ENCODE measurements at regions not wholly inside any gene's neighbourhood (a gene's known extent, or its start where the extent isn't known, plus 50 kb on each side); places are given as distances from the start of the nearest gene placed in this dataset.

DNA sequence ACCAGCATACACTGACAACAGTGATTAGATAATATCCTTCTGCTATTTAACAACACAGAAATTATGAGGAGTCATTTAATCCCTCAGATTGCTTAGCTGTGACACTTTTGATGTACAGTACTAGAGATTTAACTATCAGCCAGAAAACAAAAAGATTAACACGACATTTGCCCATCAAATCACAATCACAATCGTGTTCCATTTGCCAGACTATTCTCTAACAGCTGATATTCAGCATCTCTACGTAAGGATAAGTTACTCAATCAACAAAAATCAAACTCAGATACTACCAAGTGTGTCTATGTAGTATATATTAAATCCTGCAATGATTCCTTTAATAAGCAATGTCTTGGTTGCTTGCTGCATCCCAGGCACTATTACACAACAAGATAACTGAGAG is 558.7 kb upstream of the USP15 start:
- DNase-seq = no peak

DNA sequence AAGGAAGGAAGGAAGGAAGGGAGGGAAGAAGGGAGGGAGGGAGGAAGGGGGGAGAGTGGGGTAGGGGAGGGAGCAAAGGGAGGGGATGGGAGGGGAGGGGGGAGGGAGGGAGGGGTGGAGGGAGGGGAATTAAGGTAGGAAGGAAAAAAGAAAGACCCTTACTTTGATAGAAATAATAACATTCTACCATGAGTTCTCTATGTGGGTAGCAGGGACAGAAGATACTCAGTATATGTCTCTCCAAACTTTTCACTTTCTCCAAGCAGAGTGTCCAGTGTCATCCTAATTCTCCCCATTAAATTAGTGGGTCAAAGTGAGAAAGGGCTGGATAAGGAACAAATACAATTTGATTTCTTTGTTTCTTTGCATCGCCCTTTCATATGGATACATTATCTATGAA is 553.4 kb upstream of the USP15 start:
- DNase-seq = no peak

DNA sequence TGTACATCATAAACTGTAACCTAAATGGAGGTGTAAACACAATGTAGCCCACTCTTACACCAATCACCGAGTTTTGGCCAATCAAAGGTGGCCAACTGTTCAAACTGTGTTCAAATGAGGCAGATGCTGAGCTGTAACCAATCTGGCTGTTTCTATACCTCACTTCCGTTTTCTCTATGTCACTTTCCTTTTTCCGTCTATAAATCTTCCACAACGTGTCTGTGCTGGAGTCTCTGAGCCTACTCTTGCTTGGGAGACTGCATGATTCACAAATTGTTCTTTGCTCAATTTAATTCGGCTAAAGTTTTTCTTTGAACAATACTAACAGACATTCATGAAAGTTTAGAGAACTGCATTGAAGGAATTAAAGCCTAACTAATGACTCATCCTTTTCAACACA is 547.1 kb upstream of the USP15 start:
- DNase-seq = no peak

DNA sequence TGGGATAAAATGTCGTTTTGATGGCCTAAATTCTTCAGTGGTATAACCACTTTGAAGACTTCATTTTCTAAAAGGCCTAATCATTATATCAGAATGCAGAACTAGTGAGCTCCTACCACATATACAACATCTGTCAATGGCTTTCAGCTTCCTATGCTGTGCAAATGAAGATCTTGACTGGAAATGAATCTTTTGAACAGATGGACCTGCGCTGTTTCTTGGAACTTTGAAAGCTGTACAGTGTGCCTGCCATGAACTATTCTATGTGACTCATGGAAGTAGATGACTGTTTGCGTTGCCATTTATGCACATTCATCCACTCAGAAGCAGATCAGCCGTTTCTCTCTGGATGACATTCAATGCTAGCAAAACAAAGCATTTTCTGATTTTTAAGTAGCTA is 542.2 kb upstream of the USP15 start:
- no peak for DNase-seq

DNA sequence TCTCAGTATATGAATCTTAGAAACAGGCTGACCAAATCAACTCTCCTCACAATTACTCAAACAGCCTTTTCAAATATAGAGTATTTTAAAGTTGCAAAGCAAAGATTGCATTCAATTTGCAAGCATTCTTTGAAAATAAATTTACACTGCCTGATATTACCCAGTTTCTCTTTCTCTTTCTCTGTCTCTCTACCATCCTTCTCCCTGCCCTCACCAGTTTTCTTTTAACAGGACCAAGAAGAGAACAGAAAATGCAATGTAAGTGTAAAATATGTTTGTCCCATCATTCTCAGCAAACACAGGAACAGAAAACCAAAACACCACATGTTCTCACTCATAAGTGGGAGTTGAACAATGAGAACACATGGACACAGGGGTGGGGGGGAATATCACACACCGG is 520.3 kb upstream of the USP15 start:
- no peak for DNase-seq

DNA sequence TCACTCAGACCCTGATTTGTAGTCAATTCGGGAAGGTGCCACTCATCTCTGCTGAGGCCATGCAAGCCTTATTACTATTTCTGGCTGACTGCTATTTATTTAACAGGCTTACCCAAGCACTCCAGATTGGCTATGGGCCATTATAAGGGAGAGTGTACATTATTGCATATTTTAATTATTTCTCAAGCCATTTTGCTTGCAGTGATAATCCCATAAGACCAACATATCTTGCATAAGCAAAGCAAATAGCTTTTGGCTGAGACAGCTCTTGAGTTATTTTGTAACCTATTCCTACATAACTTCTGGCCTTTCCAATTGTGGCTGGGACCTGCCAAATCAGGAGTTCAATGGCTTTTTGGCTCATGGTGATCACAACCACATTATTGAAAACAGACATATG is 509.6 kb upstream of the USP15 start:
- DNase-seq = no peak

DNA sequence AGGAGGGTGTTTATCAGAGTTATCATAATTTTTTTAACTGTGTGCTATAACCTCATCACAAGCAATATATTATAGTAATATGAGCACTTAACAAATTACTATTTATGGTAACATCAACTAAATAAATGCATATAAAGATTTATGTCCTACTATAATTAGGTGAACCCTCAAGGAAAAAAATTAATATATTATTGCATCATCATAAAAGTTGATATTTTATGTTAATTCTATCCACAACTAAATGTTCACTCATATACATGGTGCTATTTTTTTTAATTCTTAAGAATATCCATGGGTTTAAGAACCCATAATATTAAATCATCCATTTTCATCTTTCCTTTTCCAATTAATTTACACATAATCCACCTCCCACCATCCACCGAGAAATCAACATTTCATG is 506.0 kb upstream of the USP15 start:
- DNase-seq = no peak

DNA sequence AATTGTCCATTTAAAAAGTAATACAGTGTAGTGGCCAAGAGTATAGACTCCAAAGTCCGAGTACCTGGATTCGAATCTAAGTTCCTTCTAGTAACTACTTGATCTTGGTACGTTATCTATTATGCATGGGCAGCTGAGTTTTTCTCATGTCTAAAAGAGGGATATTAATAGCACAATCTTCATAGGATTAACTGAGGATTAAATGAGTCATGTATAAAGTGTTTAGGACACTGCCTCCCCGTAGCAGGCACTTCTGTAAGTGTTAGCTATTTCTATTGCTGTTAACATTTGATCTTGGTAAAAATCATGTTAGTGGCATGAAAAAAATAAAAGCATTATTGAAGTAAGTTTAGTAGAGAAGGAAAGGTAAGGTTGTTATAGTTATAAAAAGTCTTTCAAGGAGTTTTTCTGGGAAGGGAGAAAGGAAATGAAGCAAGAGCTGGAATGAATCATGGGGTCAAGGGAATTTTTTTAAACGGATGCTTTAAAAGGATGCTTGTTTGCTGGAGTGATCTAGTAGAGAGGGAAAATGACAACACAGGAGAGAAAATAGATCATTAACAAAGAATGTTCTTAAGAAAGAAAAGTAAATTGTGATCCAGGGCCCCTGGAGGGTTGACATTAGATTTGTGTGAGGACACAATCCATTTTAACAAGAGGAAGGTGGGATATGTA is 502.2 kb upstream of the USP15 start:
- DNase-seq = no peak

DNA sequence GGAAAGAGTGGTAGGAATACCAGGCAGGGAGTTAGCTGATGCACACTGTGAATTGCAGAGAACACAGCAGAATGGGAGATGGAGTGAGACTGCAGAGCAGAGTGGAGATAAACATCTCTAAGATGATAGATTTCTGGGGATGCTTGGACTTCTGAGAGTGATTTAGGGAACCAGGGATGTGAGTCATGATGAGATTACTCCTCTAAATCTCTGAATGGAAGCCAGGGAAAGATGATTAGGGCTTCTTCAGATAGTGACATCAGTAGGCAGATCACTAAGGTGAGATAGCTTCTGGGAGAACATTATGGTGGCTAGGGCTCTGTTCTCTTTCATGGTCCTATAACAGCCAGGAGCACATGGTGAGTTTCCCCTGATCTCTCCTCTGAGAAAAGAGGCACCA is 501.5 kb upstream of the USP15 start:
- DNase-seq = no peak

DNA sequence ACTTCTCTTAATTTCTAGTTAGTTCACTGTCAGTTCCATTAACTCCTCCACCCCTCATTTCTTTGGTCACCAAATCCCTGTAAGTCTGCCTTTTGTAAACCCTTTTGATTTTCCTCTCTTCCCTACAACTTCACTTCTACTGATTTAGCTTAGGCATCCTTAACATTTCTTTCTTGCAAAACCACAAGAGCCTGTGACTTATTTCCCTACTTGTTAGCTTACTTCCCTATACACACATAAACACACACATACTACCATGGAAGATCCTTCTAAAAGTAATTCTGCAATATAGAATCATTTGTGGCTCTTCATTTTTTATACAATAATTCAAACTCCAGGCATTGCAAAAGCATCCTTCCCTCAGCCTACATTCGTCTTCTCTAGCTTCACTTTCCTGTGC is 494.3 kb upstream of the USP15 start:
- DNase-seq = no peak

DNA sequence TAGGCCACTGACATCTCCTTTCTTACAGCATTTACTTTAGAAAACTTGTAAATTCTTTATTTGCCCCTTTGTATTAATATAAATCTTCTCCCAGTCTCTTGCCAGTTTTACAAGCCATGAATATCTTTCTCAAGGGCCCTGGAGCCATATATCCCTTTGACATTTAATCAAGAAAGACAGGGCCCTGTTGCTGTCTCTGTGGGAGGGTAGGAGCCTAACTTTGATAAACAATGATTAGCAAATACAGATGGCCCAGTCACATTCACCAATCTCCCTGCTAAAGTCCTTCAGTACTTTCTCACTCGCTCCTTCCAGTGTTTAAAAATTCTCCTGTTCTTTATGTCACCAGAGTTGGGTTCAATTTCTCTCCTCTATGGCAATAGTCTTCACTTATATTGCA is 479.8 kb upstream of the USP15 start:
- no peak for DNase-seq

DNA sequence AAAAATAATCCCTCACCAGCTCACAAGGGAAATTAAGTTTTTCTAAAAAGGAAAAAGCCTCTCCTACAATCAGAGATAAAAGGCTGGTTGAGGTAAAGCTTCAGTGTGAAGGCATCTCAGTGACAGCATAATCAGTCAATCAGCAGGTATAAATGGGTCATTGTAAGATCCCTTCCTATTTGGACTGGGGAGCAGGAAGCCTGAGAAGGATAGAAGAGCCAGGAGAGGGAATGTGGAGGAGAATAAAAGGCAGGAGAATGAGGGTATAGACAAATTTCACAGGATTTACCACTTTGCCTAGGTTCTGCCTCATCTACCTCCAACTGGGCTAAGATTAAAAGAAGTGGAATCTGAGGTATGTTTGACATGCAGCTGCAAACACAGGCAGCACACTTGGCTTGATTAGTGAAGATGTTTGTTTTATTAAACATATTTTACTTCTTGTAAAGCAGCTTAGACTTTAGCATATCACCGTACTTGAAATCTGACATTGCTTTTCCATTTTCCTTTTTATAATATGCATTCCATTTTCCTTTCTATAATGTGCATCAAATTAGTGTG is 479.1 kb upstream of the USP15 start:
- DNase-seq = no peak

DNA sequence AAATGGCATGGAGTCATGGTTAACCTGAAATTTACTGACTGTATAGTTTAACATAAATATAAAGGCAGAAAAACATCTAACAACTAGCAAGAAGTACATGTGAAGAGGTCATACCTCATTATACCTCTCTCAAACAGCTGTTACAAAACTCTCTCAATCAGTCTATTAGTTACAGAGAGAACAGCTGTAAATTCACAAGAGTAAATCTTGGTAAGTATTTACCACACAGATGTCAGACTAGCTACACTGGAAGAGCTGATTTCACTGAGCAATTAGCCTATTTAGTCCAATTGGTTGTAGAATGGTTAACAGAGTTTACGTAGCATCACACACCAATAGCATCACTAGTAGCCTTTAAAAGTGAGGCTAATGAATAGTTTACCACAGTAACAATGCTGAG is 463.4 kb upstream of the USP15 start:
- DNase-seq = no peak

DNA sequence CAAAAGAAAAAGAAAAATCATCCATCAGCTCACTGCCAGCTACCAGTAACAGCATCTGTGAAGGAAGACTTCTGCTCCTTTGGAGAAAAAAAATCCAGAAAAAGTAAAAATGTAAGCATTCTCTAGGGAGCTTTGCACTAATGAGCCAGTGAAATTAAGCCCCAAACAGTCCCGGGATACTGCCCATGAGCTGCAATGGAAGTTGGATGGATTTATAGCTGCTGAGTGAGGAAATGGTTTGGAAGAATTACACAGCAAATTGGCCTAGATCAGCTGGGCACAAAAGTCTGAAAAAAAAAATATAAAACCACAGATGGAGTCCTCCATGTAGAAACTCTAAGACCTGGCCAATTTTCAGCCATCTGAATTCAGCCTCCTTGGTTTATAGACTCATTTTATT is 462.9 kb upstream of the USP15 start:
- no peak for DNase-seq

DNA sequence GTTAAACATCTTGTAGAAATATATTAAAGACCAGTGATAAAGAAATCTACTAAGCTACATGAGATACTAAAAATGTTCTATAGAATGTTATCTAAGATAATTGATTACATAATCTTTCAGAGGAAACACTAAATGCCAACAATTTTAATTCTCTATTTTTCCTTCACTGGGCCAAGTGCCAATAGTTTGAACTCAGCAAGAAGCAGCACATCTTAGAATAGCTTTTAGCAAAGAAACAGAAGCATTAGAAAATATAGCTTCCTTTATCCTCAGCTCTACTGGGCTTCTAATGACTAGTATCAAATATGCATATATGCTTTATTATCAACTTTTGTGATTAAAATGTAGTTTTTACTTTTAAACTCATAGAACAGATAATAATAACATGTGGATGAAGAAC is 461.4 kb upstream of the USP15 start:
- DNase-seq = no peak

DNA sequence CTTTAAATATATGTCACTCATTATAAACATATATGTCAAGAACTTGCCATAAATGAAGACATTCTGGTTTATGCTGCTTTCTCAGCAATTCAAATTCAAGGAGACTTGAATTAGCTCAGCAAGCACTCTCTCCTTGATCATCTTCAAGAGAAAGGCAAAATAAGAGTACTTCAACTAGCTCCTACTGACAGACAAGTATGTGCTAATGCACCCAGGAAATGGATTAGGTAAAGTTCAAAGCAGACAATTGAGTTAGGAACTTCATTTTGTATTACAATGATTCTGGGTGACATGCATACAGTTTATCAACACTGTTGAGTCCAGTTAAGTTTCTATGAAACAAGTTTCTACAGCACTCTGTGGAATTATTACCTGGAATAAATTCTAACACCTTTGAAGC is 455.9 kb upstream of the USP15 start:
- no peak for DNase-seq

DNA sequence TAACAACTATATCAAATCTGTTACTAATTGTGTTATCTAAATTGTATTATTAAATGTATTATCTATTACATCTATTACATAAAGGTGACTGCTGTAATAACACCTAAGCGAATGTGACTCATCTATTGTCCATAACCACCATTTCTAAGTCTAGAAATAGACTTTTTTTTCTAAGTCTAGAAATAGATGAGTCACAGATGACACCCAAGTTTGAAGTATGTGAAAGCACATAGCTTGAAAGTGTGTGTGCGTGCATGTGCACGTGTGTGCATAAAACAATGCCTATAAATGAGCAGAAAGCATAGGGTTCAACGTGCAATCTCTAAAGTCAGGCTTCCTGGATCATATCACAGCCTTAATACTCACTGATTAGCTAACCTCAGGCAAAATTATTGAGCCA is 451.3 kb upstream of the USP15 start:
- no peak for DNase-seq

DNA sequence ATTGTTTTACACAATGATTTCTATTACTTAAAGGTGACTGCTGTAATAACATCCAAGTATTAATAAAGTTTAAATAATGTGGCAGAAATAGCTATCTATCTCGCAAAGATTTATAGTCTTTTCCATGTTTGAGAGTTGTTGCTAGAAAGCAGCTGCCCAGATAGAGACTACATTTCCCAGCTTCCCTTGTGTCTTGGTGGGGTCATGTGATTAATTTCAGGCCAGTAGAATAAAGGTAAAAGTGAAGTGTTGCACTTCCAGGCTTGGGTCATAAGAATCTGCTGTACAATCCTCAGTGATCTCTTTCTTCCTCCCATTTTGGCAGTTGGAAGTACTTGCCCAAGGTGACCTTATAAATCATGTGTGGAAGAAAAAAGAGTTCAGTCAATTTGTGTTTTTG is 449.7 kb upstream of the USP15 start:
- DNase-seq = no peak

DNA sequence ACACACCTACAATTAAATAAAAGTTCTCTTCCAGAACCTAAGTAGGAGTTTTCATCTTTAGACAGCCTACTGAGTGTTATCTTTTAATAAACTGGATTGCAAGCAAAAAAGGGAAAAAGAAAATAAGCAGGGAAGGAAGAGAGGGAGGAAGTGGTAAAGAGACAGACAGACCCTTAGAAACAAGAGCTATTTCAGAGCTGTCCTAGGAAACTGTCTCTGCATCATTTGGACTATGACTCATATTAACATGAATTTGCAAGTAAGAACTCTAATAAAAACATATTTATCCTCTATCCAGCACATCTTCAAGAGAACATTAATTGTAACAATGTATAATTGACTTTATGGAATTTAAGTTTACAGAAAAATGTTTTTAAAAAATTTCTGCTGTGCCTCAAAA is 438.8 kb upstream of the USP15 start:
- no peak for DNase-seq

DNA sequence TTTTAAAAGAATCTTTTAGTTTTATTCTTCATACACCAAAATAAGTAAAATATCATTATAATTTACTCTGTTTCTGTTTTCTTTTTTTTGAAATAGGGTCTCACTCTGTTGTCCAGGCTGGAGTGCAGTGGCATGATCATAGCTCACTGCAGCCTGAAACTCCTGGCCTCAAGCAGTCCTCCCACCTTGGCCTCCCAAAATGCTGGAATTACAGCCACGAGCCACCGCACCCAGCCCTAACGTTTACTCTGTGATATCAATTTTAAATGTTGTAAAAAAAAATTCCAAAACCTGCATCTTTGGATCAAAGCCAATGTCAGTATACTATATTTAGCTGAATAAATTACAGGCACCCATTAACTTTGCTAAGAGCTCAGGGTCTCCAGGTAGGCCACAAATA is 437.1 kb upstream of the USP15 start:
- no peak for DNase-seq

DNA sequence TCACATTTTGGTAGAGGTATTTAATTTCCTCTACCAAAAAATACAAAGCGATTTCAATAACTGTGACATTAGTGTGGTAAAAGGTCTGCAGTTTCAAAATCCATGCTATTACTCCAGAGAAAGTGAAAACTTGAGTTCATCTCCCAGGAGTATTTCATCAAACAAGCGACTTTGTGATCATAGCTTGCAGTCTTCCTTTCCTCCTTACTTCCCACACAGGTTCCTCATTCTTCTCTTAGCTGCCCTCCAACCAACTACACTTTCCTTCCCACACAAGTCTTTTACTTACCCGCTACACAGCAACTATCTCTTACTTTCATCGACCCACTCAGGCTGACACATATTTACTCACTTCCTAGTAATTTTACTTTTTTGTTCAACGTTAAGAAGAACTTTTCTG is 413.4 kb upstream of the USP15 start:
- DNase-seq = no peak

DNA sequence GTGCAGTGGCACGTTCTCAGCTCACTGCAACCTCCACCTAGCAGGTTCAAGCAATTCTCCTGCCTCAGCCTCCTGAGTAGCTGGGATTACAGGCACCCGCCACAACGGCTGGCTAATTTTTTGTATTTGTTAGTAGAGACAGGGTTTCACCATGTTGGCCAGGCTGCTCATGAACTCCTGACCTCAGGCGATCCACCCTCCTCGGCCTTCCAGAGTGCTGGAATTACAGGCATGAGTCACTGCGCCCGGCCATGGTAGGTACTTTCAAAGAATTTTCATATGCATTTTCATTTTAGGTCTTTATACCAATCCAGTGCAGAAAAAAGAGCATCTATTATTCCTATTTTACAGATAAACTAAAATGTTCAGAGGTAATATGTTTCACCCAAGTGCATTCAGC is 411.3 kb upstream of the USP15 start:
- DNase-seq = no peak

DNA sequence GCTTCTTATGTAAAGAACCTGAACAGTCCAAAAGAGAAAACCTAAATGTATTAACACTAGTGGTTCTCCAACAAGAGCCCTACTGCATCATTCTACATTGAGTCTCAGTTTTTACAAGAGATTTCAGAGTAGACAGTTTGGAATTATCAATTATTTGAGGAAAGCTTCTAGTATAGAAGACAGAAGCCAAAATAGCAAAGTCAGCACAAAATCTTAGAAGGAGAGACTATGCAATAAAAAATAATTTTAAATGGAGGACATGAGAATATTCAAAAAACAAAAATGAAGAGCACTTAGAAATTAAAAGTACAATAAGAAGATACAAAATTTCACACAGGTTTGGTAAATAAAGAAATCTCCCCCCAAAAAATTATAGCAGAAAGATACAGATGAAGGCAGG is 406.3 kb upstream of the USP15 start:
- no peak for DNase-seq

DNA sequence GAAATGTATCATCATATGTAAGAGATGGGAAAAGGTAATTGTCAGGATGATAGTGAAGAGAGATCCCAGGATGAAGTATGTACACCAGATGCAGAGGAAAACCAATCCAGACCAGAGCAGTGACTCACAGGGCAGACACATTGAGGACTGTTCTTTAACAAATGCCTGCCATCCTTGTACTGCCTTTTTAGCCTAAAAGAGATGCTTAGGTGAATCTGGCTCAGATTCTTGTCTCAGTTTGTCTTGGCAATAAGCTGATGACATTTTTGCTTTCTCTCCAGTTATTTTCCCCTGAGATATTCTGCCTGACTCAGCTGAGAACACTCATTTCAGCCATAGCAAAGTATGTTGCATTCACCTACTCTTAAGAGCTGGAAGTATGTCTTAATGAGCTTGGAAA is 405.3 kb upstream of the USP15 start:
- DNase-seq = no peak

DNA sequence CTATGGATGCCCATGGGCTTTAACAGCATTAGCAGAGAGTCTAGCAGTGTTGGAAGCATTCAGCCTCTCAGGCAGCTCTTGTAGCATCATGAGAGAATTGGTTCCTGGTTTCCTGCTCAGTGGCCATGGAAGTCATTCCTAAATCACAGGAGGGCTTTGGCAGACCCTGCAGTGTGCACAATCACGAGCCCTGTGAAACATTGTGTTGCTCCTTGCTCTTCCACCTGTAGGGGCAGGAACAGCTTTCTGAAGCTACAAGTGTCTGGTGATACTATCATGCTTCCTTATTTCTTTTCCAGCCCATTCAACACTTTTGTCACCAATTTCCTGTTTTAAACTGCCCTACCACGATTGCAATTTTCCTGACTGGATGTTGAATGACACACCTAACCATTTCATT is 402.2 kb upstream of the USP15 start:
- DNase-seq = no peak

DNA sequence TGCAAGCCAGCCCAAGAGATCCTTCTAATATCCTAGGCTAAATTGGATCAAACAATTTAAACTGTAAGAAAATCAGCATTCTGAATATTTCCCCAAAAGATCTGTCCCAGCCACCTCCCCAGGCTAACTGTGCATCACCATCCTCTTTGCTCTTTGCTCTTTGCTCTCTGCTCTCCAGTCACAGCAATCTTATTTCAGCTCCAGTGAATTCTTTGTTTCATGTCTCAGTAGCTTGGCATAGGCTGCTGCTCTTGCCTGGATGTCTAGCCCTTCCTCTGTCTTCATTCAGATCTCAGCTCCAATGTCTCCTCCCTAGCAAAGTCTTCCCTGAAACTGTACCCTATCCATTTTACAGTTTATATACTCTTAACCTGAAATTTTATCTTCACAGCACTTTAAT is 399.8 kb upstream of the USP15 start:
- DNase-seq = no peak
